Neural progenitor cell (in vitro differentiated cells): ENCODE measurements at regions not wholly inside any gene's neighbourhood (a gene's known extent, or its start where the extent isn't known, plus 50 kb on each side); places are given as distances from the start of the nearest gene placed in this dataset.

Source experiments
- EZH2phosphoT487 ChIP-seq: fragments of 200-600 bp; sonication (generic); IDR thresholded peaks from 2 replicates; pipeline ENCODE4 v1.6.1; 2017; ENCODE audit warnings: antibody characterized with exemption
- TF ChIP-seq, protein P1 (sequence below): fragments of 200-600 bp; sonication (generic); IDR thresholded peaks from 2 replicates; pipeline ENCODE4 v1.5.1; 2017; ENCODE audit warnings: antibody characterized with exemption, mild to moderate bottlenecking

DNA sequence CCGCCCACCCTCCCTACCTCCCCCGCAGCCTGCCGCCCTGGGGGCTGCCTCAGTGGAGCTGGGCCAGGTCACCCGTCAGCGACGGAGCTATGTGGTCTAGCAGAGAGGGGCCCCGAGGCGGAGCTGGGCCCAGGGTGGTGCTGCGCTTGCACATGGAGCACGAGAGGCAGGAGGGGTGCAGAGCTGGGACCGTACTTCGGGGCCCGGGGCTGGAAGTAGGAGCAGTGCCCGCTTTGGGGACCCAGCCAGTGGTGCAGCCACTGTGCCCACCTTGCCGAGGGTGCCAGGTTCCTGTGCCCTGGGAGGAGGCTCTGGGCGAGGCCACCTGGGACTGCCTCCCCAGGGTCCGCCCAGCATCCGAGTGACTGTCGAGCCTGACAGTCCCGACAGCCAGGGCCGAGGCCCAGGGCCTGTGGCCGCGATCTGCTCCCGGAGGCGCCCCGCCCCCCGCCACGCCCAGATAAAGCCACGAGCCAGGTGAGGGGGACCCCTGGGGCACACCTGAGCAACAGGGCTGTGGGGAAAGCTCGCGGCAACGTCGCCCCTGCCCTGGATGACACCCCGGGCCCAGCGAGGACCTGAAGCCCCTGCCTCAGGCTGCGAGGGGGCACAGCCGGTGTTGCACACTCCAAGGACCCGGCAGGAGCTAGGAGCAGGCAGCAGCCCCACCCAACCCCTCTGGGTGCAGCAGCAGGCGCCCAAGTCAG is 117.5 kb downstream of the DNAAF6 start:
- TF ChIP-seq EZH2phosphoT487: no peak
- TF ChIP-seq, protein P1, sequence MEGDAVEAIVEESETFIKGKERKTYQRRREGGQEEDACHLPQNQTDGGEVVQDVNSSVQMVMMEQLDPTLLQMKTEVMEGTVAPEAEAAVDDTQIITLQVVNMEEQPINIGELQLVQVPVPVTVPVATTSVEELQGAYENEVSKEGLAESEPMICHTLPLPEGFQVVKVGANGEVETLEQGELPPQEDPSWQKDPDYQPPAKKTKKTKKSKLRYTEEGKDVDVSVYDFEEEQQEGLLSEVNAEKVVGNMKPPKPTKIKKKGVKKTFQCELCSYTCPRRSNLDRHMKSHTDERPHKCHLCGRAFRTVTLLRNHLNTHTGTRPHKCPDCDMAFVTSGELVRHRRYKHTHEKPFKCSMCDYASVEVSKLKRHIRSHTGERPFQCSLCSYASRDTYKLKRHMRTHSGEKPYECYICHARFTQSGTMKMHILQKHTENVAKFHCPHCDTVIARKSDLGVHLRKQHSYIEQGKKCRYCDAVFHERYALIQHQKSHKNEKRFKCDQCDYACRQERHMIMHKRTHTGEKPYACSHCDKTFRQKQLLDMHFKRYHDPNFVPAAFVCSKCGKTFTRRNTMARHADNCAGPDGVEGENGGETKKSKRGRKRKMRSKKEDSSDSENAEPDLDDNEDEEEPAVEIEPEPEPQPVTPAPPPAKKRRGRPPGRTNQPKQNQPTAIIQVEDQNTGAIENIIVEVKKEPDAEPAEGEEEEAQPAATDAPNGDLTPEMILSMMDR: no peak
